GM21529 (cell line): ENCODE measurements at regions not wholly inside any gene's neighbourhood (a gene's known extent, or its start where the extent isn't known, plus 50 kb on each side); places are given as distances from the start of the nearest gene placed in this dataset.
"Not testable (repeated sequence)": the region's sequence is repeated elsewhere in the genome, so short reads cannot be mapped to it uniquely, and the experiment has no call there.

ENCODE experiments used
- ATAC-seq: cut with Tn5 transposase; IDR thresholded peaks from one replicate; pipeline ENCODE4 v1.9.1; 2021; ENCODE audit not compliant: unreplicated experiment

DNA sequence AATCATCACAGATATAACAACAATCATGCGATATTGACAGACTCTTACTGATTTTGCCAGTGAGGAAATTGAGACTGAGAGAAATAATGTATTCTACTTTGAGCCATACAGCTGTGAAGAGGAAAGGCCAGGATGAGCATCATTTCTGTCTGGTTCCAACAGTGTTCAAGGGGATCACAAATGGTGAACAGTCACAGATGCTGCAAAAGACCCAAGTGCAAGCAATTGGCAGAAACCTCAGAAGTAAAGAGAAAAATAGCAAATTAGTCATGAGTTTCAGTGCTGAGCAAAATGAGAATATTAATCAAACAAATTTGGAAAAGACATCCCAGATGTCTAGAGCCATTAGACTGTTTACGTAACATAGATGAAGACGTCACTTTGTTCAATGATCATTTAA is 114.1 kb downstream of the RAB38 start:
- ATAC-seq: no peak

DNA sequence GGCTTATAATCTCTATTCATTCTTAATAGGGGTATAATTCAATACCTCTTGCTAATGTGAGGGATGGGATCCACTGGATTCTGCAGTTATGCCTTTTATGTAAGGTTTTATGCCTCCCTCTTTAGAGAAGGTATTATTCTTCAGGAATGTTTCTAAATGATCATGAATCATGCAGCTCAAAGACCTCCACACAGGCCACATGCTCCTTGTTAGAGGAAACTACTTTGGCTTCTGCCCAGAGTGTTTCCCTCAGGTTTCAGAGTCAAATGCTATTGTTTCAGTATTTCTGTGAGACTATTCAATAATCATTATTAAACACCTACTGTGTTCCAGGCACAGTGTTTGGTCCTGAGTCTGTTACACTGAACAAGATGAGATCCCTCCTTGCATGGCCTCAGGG is 115.9 kb downstream of the RAB38 start:
- ATAC-seq: no peak

DNA sequence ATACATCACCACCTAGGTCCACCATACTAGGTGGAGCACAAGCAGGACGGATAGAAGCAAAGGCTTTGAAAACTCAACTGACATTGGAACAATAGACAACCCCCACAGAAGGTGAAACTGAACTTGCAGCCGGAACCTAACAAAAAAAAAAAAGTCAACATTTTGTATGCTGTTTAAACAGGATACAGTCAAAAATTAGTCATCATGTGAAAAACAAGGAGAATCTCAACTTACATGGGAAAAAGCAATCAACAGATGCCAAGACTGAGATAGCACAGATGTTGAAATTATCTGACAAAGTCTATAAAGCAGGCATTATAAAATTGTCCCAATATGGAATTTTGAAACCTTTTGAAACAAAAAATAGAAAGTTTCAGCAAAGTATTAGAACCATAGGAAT is 123.8 kb downstream of the RAB38 start:
- no peak for ATAC-seq

DNA sequence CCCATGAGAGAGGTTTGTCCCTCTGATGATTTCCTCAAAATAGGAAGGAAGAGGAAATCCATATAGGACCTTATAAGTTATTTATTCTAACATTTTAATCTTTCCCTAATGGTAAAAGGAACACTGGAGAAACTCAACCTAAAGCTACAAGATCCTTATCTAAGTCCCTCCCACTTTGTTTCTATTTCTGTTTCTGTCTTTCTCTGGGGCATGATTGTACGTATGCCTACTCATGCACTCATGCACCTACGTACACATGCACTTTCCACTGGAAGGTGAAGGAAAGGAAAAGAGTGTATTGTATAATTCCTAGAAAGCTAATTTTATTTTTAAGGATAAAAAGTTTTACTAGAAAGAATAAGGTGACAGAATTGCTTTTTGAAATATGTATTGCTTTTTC is 125.0 kb downstream of the RAB38 start:
- ATAC-seq: no peak

DNA sequence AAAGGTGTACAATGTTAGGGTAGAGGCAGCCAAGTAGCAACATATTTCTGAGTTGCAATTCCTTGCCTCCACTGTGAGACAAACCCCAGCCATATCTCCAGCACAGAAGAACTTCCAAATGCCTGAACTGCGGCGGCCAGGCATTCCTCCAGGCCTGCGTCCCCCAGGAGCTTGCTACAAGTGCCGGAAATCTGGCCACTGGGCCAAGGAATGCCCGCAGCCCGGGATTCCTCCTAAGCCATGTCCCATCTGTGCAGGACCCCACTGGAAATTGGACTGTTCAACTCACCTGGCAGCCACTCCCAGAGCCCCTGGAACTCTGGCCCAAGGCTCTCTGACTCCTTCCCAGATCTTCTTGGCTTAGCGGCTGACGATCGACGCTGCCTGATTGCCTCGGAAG is 130.0 kb downstream of the RAB38 start:
- not testable (repeated sequence) for ATAC-seq

DNA sequence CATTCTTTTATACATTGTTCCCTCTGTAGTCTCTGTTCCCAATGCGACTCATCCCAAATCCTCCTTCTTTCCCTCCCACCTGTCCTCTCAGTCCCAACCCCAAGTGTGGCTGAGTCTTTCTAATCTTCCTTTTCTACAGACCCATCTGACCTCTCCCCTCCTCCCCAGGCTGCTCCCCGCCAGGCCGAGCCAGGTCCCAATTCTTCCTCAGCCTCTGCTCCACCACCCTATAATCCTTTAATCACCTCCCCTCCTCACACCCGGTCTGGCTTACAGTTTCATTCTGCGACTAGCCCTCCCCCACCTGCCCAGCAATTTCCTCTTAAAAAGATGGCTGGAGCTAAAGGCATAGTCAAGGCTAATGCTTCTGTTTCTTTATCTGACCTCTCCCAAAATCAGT is 130.6 kb downstream of the RAB38 start:
- ATAC-seq: not testable (repeated sequence)

DNA sequence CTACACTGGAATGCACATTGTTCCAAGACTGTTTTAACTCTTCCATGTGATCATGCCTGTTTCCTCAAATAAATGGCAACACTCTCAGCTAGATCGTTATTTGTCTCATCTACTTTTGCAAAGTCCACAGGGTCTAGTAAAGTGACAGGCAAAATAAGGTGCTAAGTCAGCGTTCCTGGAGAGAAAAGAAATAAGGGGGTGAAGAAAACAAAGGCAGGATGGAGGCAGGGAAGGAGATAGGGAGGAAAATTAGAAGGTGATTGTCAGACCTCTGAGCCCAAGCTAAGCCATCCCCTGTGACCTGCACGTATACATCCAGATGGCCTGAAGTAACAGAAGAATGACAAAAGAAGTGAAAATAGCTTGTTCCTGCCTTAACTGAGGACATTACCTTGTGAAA is 132.1 kb downstream of the RAB38 start:
- no peak for ATAC-seq

DNA sequence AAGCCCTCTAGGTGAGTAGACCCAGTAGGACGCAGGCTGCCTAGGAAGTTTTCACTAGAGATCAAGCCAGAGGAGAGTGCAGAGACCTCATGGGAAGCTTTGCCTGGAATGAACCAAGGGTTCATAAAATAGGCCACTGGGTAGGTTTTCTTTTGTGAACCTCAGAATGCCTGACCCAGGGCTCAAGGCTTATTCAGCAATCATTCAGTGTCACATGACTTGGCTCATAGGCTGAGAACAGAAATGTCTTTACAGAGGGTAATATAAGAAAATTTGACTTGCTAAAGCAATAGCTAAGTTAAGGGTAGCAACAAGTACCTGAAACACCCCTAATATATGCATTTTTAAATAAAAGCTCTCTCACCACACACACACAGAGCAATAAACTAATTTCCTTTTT is 132.6 kb downstream of the RAB38 start:
- ATAC-seq: no peak

DNA sequence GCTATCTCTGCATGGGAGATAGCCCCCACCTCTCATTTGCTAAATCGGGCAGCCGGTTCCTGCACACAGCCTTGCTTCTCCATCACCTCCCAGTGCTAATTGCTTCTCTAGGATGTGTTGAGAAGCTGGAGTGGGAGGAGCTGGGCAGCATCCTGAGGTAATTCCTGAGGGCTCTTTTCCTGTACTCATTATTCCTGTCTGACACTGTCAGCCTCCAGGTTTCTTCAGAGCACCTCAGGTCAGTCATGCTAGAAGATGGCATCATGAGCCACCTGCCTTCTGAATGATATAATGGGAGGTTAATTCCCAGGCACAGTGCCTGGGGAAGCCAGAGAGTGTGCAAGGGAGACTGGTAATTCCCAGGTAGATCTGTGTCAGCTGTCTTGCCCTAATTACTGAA is 133.0 kb downstream of the RAB38 start:
- ATAC-seq: no peak

DNA sequence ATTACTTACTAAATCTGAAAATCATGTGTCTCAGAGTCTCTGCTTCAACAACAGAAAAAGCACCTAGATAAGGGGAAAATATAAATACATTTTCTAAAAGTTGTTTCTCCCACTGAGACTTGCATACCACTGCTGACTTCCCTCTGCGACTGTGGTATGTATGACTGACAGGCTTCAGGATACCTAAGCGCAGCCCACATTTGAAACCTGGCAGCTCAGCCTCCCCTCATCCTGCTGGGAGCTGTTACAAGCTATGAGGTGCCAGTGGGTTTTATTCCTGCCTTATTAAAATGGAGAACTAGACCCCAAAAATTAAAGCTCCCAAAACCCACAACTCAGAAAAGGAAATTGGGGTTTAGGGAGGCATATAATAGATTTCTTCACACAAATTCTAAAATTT is 133.6 kb downstream of the RAB38 start:
- no peak for ATAC-seq

DNA sequence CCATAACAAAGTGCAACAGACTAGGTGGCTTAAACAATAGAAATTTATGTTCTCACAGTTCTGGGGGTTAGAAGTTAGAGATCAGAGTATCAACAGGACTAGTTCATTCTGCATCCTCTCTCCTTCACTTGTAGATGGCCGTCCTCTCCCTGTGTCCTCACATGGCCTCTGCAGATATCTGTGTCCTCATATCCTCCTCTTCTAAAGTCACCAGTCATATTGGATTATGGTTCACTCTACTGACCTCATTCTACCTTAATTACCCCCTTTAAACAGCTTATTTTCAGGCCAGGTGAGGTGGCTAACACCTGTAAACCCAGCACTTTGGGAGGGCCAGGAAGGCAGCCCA is 135.1 kb downstream of the RAB38 start:
- ATAC-seq: no peak

DNA sequence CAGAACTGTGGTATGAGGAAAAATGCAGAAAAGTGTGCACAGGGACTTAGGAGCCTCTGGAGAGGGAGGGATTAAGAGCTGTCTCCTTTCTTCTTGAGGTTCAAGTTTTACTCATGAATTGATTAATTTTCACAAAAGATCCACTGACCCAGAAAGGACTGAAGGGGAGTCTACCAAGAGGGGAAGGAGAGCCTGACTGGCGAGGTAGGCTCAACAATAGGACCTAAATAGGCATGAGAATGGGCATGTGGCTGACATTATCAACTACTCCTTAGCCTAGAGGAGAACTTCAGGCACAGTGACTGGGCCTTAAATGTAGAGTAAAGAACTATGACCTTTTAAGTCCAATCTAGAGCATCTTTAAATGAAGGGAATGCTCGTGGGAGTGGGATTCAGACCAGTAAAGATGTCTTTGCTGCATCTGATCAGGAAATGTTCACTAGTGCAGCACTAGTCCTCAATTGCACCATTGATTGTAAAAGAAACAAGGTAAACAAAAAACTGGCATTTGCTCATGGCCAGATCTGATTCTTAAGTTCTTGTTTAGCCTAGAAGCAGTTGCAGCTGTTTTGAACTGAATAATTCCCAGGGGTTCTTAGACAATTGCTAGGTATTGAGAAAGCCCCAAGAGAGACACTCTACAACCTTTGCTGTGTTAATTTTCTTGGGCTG is 135.6 kb downstream of the RAB38 start:
- no peak for ATAC-seq

DNA sequence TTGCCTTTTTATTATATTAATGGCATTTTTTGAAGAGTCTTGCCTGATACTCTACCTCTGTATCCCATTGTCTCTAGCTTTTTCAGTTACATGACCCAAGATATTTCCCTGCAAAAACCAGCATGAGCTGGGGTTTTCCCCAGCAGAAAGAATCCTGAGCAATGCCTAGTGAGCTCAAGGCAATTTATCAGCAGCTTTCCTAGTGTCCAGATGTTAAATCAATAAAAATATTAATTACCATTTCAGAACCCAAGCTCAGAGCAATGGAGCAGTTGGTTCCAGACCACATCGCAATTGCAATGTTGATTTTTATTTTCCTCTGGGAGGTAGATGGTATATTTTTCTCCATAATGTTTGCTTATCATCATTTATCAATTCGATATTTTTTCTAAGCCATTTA is 137.2 kb downstream of the RAB38 start:
- no peak for ATAC-seq

DNA sequence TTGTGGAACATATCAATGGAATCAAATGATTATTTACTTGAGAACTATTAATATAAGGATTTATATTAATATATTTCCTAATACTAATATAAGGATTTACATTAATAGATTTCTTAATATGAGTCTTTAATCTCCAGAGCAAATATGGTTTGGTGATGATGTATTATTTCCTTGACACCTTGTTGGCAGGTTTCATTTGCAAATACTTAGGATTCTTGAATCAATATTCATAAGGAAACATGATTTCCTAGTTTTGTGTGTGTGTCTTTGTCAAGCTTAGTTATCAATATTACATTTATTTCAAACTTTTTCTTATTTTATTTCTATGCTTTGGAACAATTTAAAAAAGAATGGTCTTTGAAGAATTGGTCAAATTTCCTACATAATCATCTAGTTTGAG is 138.5 kb downstream of the RAB38 start:
- no peak for ATAC-seq

DNA sequence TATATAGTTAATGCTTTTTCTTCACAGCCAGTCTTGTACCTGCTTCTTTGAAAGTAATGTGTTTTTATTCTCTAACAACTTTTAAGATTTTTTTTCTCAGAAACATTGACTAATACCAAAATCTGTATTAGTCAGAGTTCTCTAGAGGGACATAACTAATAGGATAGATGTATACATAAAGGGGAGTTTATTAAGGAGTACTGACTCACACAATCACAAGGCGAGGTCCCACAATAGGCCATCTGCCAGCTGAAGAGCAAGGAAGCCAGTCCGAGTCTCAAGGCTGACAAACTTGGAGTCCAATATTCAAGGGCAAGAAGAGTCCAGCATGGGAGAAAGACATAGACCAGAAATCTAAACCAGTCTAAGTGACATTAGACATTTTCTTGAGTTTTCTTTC is 140.0 kb downstream of the RAB38 start:
- ATAC-seq: no peak

DNA sequence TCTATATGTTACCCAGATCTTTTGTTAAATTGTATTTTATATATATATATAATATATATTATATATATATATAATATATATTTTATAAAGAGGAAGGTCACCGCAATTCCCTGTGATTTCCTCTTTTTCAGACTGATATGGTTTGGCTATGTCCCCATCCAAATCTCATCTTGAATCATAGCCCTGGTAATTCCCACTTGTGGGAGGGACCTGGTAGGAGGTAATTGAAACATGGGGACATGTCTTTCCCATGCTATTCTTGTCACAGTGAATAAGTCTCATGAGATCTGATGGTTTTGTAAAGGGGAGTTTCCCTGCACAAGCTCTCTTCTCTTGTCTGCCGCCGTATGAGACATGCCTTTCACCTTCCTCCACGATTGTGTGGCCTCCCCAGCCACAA is 157.6 kb downstream of the RAB38 start:
- ATAC-seq: no peak

DNA sequence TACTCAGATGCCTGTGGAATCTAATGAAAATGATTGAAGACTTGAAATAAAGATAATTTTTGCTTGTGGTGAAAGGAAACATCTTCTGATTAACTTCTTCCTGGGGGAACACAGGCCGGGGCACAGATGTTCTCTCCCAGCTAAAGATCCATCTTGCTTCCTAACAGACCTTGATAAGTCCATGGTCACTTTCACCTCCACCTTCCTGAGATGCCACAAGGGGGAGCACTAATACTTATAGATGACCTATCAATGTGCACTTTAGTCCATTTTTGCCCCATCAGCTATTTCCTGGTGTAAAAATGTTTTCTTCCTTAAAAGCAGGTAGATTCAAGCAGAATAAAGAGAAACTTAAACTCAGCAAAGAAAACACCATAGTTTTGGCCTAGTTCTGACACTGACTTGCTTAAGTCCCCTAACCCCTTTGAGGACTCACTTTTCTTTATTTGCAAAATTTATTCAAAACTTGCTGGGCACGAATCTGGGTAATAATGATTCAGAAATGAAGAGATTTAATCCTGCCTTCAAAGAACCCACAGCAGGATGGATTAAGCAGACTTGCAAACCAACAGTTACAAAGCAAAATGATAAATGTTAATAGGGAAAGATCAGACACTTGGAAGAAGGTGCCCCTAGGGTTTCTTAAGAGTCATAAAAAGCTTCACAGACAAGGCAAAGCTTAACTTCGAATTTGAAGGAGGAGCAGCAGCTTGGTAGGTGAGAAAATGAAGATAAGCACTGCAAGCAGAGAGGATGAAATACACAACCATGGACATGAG is 158.7 kb downstream of the RAB38 start:
- ATAC-seq: peak; percentile 93

DNA sequence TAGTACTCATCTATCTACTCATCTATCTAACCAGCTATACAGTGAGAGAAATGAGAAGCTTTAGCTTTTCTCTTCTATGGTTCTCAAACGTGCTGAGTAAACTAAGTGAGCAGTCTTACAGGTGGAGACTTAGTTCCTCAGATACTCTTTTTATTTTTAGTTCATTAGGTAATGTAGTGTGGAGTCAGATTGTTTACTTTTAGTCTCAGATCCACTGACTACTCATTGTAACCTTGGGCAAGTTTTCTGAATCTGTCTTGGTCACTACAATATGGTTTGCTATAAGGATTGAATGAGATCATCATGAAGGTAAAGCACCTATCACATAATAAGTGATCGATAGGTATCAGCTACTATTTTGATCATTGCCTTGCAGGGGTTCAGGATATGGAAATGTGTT is 160.1 kb downstream of the RAB38 start:
- no peak for ATAC-seq

DNA sequence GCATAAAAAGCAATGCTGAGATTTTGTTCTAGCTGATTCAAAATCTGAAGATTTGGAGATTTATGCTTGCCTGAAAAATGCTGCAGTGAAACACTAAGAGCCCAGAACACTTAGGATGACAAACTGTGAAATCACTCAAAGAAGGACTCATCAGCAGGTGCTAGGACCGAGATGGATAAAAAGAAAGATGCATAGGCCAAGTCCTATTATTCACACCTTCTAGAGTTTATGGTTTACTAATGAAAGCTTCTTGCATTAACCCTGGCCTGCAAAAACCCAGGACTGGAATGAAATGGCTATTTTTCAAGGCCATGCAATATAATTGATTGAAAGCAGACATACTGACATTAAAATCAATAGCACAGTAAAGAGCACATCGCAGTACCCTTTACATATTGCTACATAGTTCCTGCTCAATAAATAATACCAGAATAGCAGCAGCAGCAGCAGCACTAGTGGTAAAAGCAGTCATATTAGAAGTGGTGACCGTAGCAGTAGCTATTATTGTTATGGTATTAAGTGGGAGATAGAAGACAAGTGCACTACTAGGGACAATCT is 161.7 kb downstream of the RAB38 start:
- no peak for ATAC-seq

DNA sequence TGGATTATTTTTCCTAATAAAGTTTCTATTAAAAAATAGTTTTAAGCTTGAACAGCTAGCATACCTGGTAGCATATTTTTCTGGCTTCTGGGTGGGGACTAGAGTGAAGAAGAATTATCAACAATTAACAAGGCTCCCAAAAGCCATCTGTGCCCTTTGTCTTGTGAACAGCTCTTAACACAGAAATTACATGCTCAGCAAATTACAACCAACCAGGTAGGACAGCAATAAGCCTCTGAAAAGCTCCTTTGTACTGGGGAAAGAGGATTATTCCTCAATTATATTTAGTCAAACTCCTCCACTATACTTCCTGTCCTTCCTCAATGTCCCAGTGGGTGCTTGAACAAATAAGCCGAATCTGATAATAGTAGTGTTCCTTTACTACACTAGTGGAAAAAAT is 162.8 kb downstream of the RAB38 start:
- ATAC-seq: no peak

DNA sequence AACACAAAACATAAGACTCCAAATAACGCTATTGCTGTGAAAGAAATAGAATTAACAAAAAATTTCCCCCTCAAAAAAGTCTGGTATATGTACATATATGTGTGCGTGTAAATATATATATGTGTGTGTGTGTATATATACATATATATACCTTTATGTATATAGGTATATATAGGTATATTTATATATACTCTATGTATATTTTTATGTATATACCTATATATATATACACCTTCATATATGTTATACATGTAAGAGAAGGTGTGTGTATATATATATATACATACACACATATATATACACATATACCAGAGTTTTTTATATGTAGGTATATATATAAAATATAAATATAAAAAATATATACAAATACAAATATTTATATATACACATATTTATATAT is 199.2 kb downstream of the RAB38 start:
- ATAC-seq: no peak

DNA sequence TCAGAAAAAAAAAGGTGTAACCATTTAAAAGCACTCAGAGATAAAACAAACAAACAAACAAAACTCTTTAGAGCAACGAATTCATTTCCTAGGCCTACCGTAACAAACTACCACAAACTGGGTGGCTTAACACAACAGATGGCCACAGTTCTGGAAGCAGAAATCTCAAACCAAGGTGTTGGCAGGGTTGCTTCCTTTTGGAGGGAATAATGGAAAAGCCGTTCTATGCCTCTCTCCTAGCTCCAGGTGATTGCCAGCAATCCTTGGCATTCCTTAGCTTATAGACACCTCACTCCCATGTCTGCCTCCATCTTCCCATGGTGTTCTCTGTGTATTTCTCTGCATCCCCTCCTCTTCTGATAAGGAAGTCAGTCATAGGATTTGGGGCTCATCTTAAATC is 200.4 kb downstream of the RAB38 start:
- ATAC-seq: no peak

DNA sequence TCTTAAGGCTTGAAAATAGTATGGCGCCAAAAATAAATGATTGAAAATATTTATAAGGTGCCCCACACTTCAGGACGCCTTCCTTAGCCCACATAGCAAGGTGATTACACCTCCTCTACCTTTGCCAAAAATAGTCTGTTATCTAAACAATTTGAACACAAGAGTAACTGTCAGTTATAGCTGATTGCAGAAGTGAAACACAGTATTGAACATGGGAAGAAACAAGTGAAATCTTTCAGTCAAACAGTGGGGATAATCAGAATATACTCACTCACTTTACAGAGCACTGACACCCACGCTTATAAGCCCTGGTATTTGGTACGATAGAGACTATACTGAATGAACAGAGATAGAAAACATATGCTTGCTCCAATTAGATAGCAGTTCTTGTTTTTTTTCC is 203.1 kb downstream of the RAB38 start:
- peak; percentile 73 for ATAC-seq
